ENCODE measurements at regions not wholly inside any gene's neighbourhood (a gene's known extent, or its start where the extent isn't known, plus 50 kb on each side); places are given as distances from the start of the nearest gene placed in this dataset.
"Not testable (repeated sequence)": the region's sequence is repeated elsewhere in the genome, so short reads cannot be mapped to it uniquely, and the experiment has no call there.

DNA sequence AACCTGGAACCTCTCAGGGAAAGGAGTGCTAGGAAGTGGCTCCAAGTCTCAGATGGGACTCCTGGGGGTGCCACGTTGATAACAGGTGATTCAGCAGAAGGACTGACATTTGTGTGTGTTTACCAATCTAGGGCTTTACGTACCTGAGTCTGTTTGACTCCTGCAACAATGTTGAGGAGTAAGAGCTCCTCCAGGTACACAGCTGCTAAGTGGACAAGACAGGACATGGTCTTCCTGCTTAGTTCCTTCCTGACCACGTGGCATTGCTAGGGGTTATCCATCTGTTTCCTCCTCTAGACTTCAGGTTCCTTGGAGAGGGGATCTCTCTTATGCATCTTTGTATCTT lies 164.5 kb upstream of the SLC24A3 start:
- no peak for DNase-seq
- Histone ChIP-seq H3K4me3 (ENCODE audit: control insufficient read depth in 1 of 7, extremely low read depth in 1 of 7, insufficient read depth in 4 of 7, low read depth in 2 of 7, low read length in 6 of 7) (no peak overlapping the region), H3K27me3 (replicated peaks in 2 of 5; ENCODE audit: control insufficient read depth in 4 of 5, insufficient read depth in 5 of 5, low read length in 4 of 5) (no peaks in the 10 kb centered on the region), H3K4me1 (ENCODE audit: control extremely low read depth in 1 of 4, control insufficient read depth in 4 of 4, insufficient read depth in 4 of 4, low read length in 3 of 4) (peaks cover 0 to 7% (median 2%) of the 10 kb centered on the region in 4 experiments), H3K36me3 (ENCODE audit: control insufficient read depth in 4 of 4, insufficient read depth in 4 of 4, low read length in 3 of 4) (no peaks in the 10 kb centered on the region), H3K9me3 (ENCODE audit: control extremely low read depth in 1 of 5, control insufficient read depth in 4 of 5, insufficient read depth in 2 of 5, low read depth in 1 of 5, low read length in 4 of 5) (no peaks in the 10 kb centered on the region), H3K27ac (ENCODE audit: insufficient read depth in 1 of 2, low read depth in 1 of 2, low read length in 2 of 2, poor library complexity in 1 of 2, severe bottlenecking in 2 of 2) (no peak overlapping the region)
- WGBS (ENCODE audit: insufficient coverage), result 65% methylated on average over 2 of the region's 3 CpGs
- POLR2A ChIA-PET, result no interaction called here
- CTCF ChIA-PET, result interaction anchor here (1.2 to 1.4 kb wide), 3 partner anchors 10 to 616 kb away, joined by 3 read pairs; no protein-coding TSS in a partner anchor

DNA sequence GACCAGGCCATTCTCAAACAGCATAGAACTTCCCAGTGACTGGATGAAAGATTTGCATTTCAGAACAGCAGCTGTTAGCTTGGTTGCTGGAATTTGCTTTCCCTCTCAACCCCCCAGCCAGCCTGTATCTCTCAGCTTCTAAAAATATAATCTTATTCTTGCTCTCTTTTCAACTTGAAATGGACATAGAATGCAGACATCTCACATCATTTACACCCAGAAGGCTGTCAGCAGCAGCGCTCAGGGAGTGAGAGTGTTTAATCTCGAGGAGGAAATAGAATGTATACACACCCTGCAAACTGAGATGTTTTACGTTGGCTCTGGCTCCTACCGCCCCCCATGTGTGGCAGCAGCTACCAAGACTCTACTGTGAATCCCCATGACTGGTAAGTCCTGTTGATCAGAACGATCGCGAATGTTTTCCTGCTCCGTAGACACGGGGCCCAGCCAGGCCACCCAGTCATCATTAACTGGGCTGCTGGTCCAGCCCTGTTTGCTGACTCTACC lies 163.4 kb upstream of the SLC24A3 start:
- ChIA-PET POLR2A (no interaction called here), CTCF (no interaction called here)
- no peak overlapping the region for H3K27ac ChIP-seq (ENCODE audit: insufficient read depth in 1 of 2, low read depth in 1 of 2, low read length in 2 of 2, poor library complexity in 1 of 2, severe bottlenecking in 2 of 2)
- DNase-seq, result no peak
- no peaks in the 10 kb centered on the region for H3K9me3 ChIP-seq (ENCODE audit: control extremely low read depth in 1 of 5, control insufficient read depth in 4 of 5, insufficient read depth in 2 of 5, low read depth in 1 of 5, low read length in 4 of 5)
- H3K4me1 ChIP-seq (ENCODE audit: control extremely low read depth in 1 of 4, control insufficient read depth in 4 of 4, insufficient read depth in 4 of 4, low read length in 3 of 4), result peaks cover 0 to 7% (median 2%) of the 10 kb centered on the region in 4 experiments
- no peaks in the 10 kb centered on the region for H3K27me3 ChIP-seq (replicated peaks in 2 of 5; ENCODE audit: control insufficient read depth in 4 of 5, insufficient read depth in 5 of 5, low read length in 4 of 5)
- WGBS (ENCODE audit: insufficient coverage), result 100% methylated on average over 7 of the region's 9 CpGs
- no peaks in the 10 kb centered on the region for H3K36me3 ChIP-seq (ENCODE audit: control insufficient read depth in 4 of 4, insufficient read depth in 4 of 4, low read length in 3 of 4)
- H3K4me3 ChIP-seq (ENCODE audit: control insufficient read depth in 1 of 7, extremely low read depth in 1 of 7, insufficient read depth in 4 of 7, low read depth in 2 of 7, low read length in 6 of 7), result peak overlapping the region in 1 of 7 experiments; percentile 5

DNA sequence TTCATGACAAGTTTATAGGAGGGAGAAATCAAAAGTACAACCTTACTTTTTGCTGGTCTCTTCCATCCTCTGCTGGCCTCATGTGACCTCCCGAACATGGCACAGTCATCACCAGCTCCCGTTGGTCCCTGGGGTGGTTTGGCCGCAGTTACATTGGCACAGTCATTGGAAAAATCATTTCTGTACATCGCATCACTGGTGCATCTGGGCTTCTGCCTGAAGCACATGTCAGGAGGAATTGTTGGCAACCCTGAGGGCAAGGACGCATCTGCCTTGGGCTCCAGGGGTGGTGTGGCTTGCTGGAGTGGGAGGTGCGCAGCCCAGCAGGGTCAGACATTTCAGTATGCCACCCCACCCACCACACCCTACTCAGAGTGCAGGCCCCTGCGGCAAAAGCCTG lies 162.9 kb upstream of the SLC24A3 start:
- ChIA-PET POLR2A (no interaction called here), CTCF (no interaction called here)
- Histone ChIP-seq H3K4me3 (ENCODE audit: control insufficient read depth in 1 of 7, extremely low read depth in 1 of 7, insufficient read depth in 4 of 7, low read depth in 2 of 7, low read length in 6 of 7) (no peak overlapping the region), H3K9me3 (ENCODE audit: control extremely low read depth in 1 of 5, control insufficient read depth in 4 of 5, insufficient read depth in 2 of 5, low read depth in 1 of 5, low read length in 4 of 5) (no peaks in the 10 kb centered on the region), H3K27me3 (replicated peaks in 2 of 5; ENCODE audit: control insufficient read depth in 4 of 5, insufficient read depth in 5 of 5, low read length in 4 of 5) (no peaks in the 10 kb centered on the region), H3K4me1 (ENCODE audit: control extremely low read depth in 1 of 4, control insufficient read depth in 4 of 4, insufficient read depth in 4 of 4, low read length in 3 of 4) (peaks cover 0 to 7% (median 2%) of the 10 kb centered on the region in 4 experiments), H3K36me3 (ENCODE audit: control insufficient read depth in 4 of 4, insufficient read depth in 4 of 4, low read length in 3 of 4) (no peaks in the 10 kb centered on the region), H3K27ac (ENCODE audit: insufficient read depth in 1 of 2, low read depth in 1 of 2, low read length in 2 of 2, poor library complexity in 1 of 2, severe bottlenecking in 2 of 2) (no peak overlapping the region)
- WGBS (ENCODE audit: insufficient coverage), result 95% methylated on average over 6 of the region's 7 CpGs
- no peak for DNase-seq

DNA sequence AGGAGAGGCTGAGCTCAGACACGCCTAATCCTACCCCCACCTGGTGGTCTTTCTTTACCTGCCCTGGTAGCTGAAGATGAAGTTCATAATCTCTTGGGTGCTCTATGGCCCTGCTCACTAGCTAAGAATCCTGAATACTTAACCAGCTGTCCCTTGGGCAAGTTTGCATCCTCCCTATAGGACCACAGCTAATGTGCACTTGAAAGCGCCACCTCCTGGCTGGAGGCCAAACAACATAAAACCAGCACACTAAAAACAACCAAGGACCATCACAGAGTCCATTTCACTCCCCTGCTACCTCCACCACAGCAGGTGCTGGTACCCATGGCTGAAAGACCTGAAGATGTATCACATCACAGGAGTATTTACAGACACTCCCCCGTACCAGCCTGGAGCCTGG lies 155.5 kb upstream of the SLC24A3 start:
- no CpG with 5 or more reads among the region's 3 CpGs for WGBS (ENCODE audit: insufficient coverage)
- DNase-seq, result no peak
- no peaks in the 10 kb centered on the region for H3K4me1 ChIP-seq (ENCODE audit: control extremely low read depth in 1 of 4, control insufficient read depth in 4 of 4, insufficient read depth in 4 of 4, low read length in 3 of 4)
- H3K4me3 ChIP-seq (ENCODE audit: control insufficient read depth in 1 of 7, extremely low read depth in 1 of 7, insufficient read depth in 4 of 7, low read depth in 2 of 7, low read length in 6 of 7), result no peak overlapping the region
- ChIA-PET CTCF (no interaction called here), POLR2A (no interaction called here)
- peaks cover 0 to 17% (median 3%) of the 10 kb centered on the region in 5 experiments for H3K9me3 ChIP-seq (ENCODE audit: control extremely low read depth in 1 of 5, control insufficient read depth in 4 of 5, insufficient read depth in 2 of 5, low read depth in 1 of 5, low read length in 4 of 5)
- H3K36me3 ChIP-seq (ENCODE audit: control insufficient read depth in 4 of 4, insufficient read depth in 4 of 4, low read length in 3 of 4), result no peaks in the 10 kb centered on the region
- no peaks in the 10 kb centered on the region for H3K27me3 ChIP-seq (replicated peaks in 2 of 5; ENCODE audit: control insufficient read depth in 4 of 5, insufficient read depth in 5 of 5, low read length in 4 of 5)
- H3K27ac ChIP-seq (ENCODE audit: insufficient read depth in 1 of 2, low read depth in 1 of 2, low read length in 2 of 2, poor library complexity in 1 of 2, severe bottlenecking in 2 of 2), result no peak overlapping the region

DNA sequence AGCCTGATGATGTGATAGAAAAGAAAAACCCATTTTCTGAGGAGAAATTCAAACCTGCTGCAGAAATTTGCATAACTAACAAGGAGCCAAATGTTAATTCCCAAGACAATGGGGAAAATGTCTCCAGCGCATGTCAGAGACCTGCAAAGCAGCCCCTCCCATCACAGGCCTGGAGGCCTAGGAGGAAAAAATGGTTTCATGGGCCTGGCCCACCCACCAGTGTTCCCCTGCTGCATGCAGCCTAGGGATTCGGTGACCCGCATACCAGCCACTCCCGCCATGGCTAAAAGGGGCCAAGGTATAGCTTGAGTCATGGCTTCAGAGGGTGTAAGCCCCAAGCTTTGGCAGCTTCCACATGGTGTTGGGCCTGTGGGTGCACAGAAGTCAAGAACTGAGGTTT lies 147.7 kb upstream of the SLC24A3 start:
- DNase-seq; H3K4me3 ChIP-seq (ENCODE audit: control insufficient read depth in 1 of 7, extremely low read depth in 1 of 7, insufficient read depth in 4 of 7, low read depth in 2 of 7, low read length in 6 of 7); H3K4me1 ChIP-seq (ENCODE audit: control extremely low read depth in 1 of 4, control insufficient read depth in 4 of 4, insufficient read depth in 4 of 4, low read length in 3 of 4); CTCF ChIA-PET; H3K27ac ChIP-seq (ENCODE audit: insufficient read depth in 1 of 2, low read depth in 1 of 2, low read length in 2 of 2, poor library complexity in 1 of 2, severe bottlenecking in 2 of 2); POLR2A ChIA-PET; H3K27me3 ChIP-seq (replicated peaks in 2 of 5; ENCODE audit: control insufficient read depth in 4 of 5, insufficient read depth in 5 of 5, low read length in 4 of 5); H3K36me3 ChIP-seq (ENCODE audit: control insufficient read depth in 4 of 4, insufficient read depth in 4 of 4, low read length in 3 of 4): not testable (repeated sequence)
- peaks cover 1 to 46% (median 10%) of the 10 kb centered on the region in 5 experiments for H3K9me3 ChIP-seq (ENCODE audit: control extremely low read depth in 1 of 5, control insufficient read depth in 4 of 5, insufficient read depth in 2 of 5, low read depth in 1 of 5, low read length in 4 of 5)
- WGBS (ENCODE audit: insufficient coverage), result 100% methylated on average over 4 of the region's 4 CpGs

DNA sequence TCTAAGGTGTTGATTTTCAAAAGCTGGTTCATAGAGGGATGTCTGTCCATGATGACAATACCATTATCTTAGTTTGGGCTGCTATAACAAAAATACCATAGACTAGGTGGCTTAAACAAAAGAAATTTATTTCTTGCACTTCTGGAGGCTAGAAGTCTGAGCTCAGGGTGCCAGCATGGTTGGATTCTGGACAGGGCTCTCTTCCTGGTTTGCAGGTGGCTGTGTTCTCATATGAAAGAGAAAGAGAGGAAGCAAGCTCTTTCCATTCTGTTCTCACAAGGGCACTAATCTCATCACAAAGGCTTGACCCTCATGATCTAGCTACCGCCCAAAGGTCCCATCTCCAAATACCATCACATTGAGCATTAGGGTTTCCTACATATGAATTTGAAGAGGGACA lies 144.5 kb upstream of the SLC24A3 start:
- Histone ChIP-seq H3K36me3 (ENCODE audit: control insufficient read depth in 4 of 4, insufficient read depth in 4 of 4, low read length in 3 of 4) (no peaks in the 10 kb centered on the region), H3K27me3 (replicated peaks in 2 of 5; ENCODE audit: control insufficient read depth in 4 of 5, insufficient read depth in 5 of 5, low read length in 4 of 5) (no peaks in the 10 kb centered on the region), H3K9me3 (ENCODE audit: control extremely low read depth in 1 of 5, control insufficient read depth in 4 of 5, insufficient read depth in 2 of 5, low read depth in 1 of 5, low read length in 4 of 5) (peaks cover 0 to 27% (median 10%) of the 10 kb centered on the region in 5 experiments), H3K27ac (ENCODE audit: insufficient read depth in 1 of 2, low read depth in 1 of 2, low read length in 2 of 2, poor library complexity in 1 of 2, severe bottlenecking in 2 of 2) (no peak overlapping the region), H3K4me1 (ENCODE audit: control extremely low read depth in 1 of 4, control insufficient read depth in 4 of 4, insufficient read depth in 4 of 4, low read length in 3 of 4) (peaks cover 0 to 12% (median 5%) of the 10 kb centered on the region in 4 experiments), H3K4me3 (ENCODE audit: control insufficient read depth in 1 of 7, extremely low read depth in 1 of 7, insufficient read depth in 4 of 7, low read depth in 2 of 7, low read length in 6 of 7) (no peak overlapping the region)
- POLR2A ChIA-PET, result no interaction called here
- WGBS (ENCODE audit: insufficient coverage), result no CpG with 5 or more reads among the region's 1 CpG
- CTCF ChIA-PET, result interaction anchor here (0.9 to 1.4 kb wide), 2 partner anchors 10 to 13 kb away, joined by 3 to 5 read pairs; no protein-coding TSS in a partner anchor
- no peak for DNase-seq

DNA sequence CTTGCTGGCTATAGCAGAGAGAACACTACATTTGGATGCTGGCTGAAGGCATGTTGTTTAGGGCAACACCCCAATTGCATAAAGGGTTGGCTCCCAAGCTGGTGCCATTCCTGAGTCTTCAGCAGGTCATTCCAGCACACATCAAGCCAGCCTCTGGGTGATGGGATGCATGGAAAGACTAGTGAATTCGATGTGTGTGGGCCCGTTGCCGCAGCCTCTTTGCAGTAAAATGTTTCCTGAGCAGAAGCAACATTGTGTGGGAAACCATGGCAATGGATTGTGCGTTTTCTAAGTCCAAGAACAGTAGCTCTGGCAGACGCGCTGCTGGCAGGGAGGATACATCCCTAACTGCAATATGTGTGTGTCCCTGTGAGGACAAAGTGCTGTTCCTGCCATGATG lies 142.4 kb upstream of the SLC24A3 start:
- no peak for DNase-seq
- H3K27me3 ChIP-seq (replicated peaks in 2 of 5; ENCODE audit: control insufficient read depth in 4 of 5, insufficient read depth in 5 of 5, low read length in 4 of 5), result no peaks in the 10 kb centered on the region
- WGBS (ENCODE audit: insufficient coverage), result 96% methylated on average over 6 of the region's 6 CpGs
- peaks cover 7 to 32% (median 17%) of the 10 kb centered on the region in 4 experiments for H3K4me1 ChIP-seq (ENCODE audit: control extremely low read depth in 1 of 4, control insufficient read depth in 4 of 4, insufficient read depth in 4 of 4, low read length in 3 of 4)
- ChIA-PET CTCF (interaction anchor here (1.1 kb wide), 1 partner anchor 12 kb away, joined by 4 read pairs; no protein-coding TSS in a partner anchor), POLR2A (no interaction called here)
- H3K9me3 ChIP-seq (ENCODE audit: control extremely low read depth in 1 of 5, control insufficient read depth in 4 of 5, insufficient read depth in 2 of 5, low read depth in 1 of 5, low read length in 4 of 5), result peaks cover 0 to 17% (median 8%) of the 10 kb centered on the region in 5 experiments
- H3K27ac ChIP-seq (ENCODE audit: insufficient read depth in 1 of 2, low read depth in 1 of 2, low read length in 2 of 2, poor library complexity in 1 of 2, severe bottlenecking in 2 of 2), result no peak overlapping the region
- no peak overlapping the region for H3K4me3 ChIP-seq (ENCODE audit: control insufficient read depth in 1 of 7, extremely low read depth in 1 of 7, insufficient read depth in 4 of 7, low read depth in 2 of 7, low read length in 6 of 7)
- H3K36me3 ChIP-seq (ENCODE audit: control insufficient read depth in 4 of 4, insufficient read depth in 4 of 4, low read length in 3 of 4), result no peaks in the 10 kb centered on the region

Data from common myeloid progenitor, CD34-positive (primary cell).